HUES6 (cell line): ENCODE measurements at regions not wholly inside any gene's neighbourhood (a gene's known extent, or its start where the extent isn't known, plus 50 kb on each side); places are given as distances from the start of the nearest gene placed in this dataset.

Experiments
- H3K27ac ChIP-seq: 2 replicates; pipeline ENCODE4 v1.7.0; 2013; ENCODE audit warnings: low read depth, mild to moderate bottlenecking, low read length, inconsistent platforms
- H3K27me3 ChIP-seq: 2 replicates; pipeline ENCODE4 v1.6.1; 2013; ENCODE audit warnings: low read length; ENCODE audit not compliant: control insufficient read depth, insufficient read depth
- H3K36me3 ChIP-seq: 2 replicates; pipeline ENCODE4 v1.6.1; 2013; ENCODE audit warnings: low read length; ENCODE audit not compliant: control insufficient read depth, insufficient read depth
- H3K4me1 ChIP-seq: 2 replicates; pipeline ENCODE4 v1.6.1; 2013; ENCODE audit warnings: low read length; ENCODE audit not compliant: control insufficient read depth, insufficient read depth
- H3K4me3 ChIP-seq: 2 replicates; pipeline ENCODE4 v1.5.1; 2013; ENCODE audit warnings: low read depth, low read length
- H3K9ac ChIP-seq: one replicate; pipeline ENCODE4 v1.6.1; 2013; ENCODE audit warnings: mild to moderate bottlenecking, low read length
- H3K9me3 ChIP-seq: 2 replicates; pipeline ENCODE4 v1.6.1; 2013; ENCODE audit warnings: low read depth, low read length; ENCODE audit not compliant: control insufficient read depth, insufficient read depth

DNA sequence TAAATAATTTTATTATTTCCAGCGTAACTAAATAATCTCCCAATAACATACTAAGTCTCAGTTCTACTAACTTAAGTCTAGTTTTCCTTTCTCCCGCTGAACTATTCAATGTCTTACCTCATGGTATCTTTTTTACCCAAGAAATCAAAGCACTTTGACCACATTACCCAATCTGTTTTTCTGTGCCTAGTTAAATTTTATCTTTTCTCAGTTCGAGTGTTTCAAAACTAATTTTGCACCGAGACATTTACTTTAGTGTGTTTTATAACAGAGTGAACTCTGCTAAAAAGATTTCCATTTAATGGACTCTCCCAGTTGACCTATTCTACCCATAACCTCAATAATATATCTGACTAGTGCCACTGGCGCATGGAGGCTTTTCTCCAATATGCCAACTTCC lies 67.6 kb upstream of the IRF2 start:
- no peak overlapping the region for H3K9ac ChIP-seq
- H3K9me3 ChIP-seq, result no peaks in the 10 kb centered on the region
- no peaks in the 10 kb centered on the region for H3K27me3 ChIP-seq
- no peak overlapping the region for H3K27ac ChIP-seq
- H3K4me3 ChIP-seq, result no peak overlapping the region
- H3K36me3 ChIP-seq, result no peaks in the 10 kb centered on the region
- peaks cover 6% of the 10 kb centered on the region; the same call in 1 of the 2 replicates for H3K4me1 ChIP-seq

DNA sequence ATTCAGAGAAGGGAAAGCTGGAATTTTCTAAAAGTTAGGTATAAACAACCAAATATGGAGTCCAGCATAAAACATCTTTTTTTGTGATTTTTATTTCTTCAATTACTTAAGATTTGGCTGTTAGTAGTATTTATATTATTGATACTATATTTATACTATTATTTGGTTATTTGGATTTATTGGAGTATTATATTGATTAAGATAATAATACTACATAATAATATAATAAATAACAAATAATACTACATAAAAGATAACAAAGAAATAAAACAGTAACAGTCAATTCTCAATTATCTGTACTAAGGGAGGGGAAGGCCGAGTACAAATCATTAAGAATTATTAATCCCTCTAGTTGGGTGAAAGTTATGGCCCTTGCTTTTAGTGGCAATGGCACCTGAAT lies 66.0 kb upstream of the IRF2 start:
- Histone ChIP-seq H3K27me3 (no peaks in the 10 kb centered on the region), H3K4me1 (peaks cover 11% of the 10 kb centered on the region; the same call in 1 of the 2 replicates), H3K36me3 (no peaks in the 10 kb centered on the region), H3K27ac (no peak overlapping the region), H3K4me3 (no peak overlapping the region), H3K9ac (no peak overlapping the region), H3K9me3 (no peaks in the 10 kb centered on the region)

DNA sequence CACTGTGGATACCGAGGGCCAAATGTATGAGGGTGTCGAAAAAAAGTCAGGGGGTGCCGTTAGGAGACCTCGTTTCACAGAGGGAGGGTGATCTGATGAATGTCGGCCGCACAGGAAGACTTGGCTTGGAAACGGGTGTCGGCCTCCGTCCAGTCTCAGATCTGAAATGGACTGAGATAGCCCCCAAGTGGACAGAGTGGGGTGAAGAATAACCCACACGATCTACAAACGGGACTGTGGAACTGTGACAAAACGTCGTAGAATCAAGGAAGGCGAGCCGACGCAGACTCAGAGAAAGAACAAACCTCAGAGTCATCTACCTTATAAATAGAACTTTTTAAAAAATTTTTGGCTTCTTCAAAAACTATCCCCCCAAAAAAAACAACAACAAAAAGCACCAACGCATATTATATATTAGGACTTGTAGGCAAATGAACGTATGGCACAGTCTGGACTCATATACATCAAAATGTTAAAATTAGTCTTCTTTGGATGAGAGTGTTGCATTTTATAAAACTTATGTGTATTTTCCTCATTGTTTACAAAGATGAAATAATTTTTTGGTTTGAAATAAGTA lies 63.8 kb upstream of the IRF2 start:
- peaks cover 11% of the 10 kb centered on the region; the same call in 1 of the 2 replicates for H3K4me1 ChIP-seq
- peak overlapping the region; percentile 79 for H3K4me3 ChIP-seq
- H3K27ac ChIP-seq, result no peak overlapping the region

DNA sequence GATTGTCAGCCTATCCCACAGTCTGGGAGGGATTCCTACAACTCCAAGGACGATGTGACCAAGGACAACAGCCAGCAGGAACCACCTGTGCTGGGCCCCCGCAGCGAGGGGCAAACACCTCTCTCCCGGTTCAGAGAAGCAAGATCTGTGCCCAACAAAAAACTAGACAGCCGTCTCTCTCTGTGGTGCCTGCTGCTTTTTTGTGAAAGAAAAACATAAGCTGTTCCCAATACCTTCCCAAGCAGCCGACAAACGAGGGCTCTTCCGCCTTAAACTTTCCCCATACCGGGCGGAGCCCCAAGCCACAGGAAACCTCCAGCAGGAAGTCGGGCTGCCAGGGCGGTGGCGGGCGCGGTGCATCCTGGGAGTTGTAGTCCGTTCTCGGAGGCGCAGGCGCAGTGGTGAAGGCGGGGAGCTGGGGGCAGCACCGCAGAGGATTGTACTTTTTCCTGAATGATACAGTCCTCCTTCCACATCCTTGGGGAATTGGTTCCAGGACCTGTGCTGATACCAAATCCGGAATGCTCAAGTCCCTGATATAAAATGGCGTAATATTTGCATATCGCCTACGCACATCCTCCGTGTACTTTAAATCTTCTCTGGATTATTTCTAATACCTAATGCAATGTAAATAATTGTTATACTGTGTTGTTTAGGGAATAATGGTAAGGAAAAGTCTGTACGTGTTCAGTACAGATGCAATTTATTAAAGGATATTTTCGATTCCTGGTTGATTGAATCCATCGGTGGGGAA lies 63.1 kb upstream of the IRF2 start:
- Histone ChIP-seq H3K4me3 (peak overlapping the region; percentile 79), H3K36me3 (no peaks in the 10 kb centered on the region), H3K9ac (peak overlapping the region; percentile 67), H3K27ac (peak overlapping the region; percentile 56; the same call in 1 of the 2 replicates), H3K4me1 (peaks cover 11% of the 10 kb centered on the region; the same call in 1 of the 2 replicates), H3K9me3 (no peaks in the 10 kb centered on the region), H3K27me3 (no peaks in the 10 kb centered on the region)

More for the DNA sequence above, 63.8 kb upstream of the IRF2 start:
- H3K27me3 ChIP-seq, result no peaks in the 10 kb centered on the region
- no peaks in the 10 kb centered on the region for H3K36me3 ChIP-seq
- peak overlapping the region; percentile 16 for H3K9ac ChIP-seq
- H3K9me3 ChIP-seq, result no peaks in the 10 kb centered on the region

DNA sequence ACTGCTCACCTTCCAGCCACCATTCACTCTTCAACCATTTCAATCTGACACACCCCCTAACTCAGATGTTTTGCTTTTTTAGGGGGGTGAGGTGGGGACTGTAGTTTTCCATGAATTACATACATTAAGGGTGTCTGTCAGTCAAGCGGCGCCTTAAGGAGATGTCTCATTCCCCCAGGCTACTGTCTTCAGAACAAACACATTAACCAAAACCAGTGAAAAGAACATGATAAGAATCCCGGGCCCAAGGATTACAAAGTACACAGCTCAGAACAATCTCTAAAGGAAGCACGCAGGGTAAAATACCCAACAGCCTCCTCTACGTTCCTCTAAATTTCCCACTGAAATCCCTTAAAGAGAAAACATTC lies 62.5 kb upstream of the IRF2 start:
- peak overlapping the region; percentile 56; the same call in 1 of the 2 replicates for H3K27ac ChIP-seq
- peak overlapping the region; percentile 67 for H3K9ac ChIP-seq
- H3K9me3 ChIP-seq, result no peaks in the 10 kb centered on the region
- H3K36me3 ChIP-seq, result no peaks in the 10 kb centered on the region
- H3K4me3 ChIP-seq, result peak overlapping the region; percentile 79
- H3K4me1 ChIP-seq, result peaks cover 11% of the 10 kb centered on the region; the same call in 1 of the 2 replicates
- no peaks in the 10 kb centered on the region for H3K27me3 ChIP-seq

DNA sequence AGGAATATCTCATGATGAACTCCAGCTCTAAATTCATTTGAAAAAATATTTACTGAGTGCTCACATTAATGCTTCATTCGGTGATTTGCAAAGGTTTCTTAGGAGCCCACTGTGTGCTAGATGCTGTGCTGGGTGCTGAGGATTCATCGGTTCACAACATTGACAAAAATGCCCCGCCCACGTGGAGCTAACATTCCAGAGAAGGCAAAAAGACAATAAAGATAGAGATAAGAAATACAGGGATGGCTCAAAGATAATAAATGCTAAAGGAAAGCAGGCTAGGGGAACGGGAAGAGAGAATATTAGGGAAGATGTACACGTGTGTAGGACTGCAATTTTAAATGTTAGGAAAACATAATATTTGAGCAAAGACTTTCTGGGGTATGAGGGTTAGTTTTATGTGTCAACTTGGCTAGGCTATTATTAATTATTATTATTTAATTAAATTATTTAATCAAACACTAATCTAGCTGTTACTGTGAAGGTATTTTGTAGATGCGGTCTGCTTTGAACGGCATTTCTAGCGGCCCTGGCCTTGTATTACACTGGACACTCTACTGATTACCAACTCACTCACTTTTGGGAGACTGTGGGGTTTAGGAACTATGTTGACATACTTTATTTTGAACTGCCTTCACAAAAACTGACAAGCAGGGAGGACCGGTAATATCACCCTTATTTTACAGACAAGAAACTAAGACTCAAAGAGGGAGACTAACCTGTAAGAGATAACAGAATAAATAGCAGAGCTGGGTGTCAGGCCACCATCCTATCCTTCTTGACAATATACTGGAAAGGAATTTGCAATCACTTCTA lies 61.9 kb upstream of the IRF2 start:
- no peaks in the 10 kb centered on the region for H3K9me3 ChIP-seq
- no peak overlapping the region; the same call in 1 of the 2 replicates for H3K27ac ChIP-seq
- H3K4me3 ChIP-seq, result peak overlapping the region; percentile 79
- H3K36me3 ChIP-seq, result no peaks in the 10 kb centered on the region
- H3K27me3 ChIP-seq, result no peaks in the 10 kb centered on the region
- peaks cover 11% of the 10 kb centered on the region; the same call in 1 of the 2 replicates for H3K4me1 ChIP-seq
- no peak overlapping the region for H3K9ac ChIP-seq

DNA sequence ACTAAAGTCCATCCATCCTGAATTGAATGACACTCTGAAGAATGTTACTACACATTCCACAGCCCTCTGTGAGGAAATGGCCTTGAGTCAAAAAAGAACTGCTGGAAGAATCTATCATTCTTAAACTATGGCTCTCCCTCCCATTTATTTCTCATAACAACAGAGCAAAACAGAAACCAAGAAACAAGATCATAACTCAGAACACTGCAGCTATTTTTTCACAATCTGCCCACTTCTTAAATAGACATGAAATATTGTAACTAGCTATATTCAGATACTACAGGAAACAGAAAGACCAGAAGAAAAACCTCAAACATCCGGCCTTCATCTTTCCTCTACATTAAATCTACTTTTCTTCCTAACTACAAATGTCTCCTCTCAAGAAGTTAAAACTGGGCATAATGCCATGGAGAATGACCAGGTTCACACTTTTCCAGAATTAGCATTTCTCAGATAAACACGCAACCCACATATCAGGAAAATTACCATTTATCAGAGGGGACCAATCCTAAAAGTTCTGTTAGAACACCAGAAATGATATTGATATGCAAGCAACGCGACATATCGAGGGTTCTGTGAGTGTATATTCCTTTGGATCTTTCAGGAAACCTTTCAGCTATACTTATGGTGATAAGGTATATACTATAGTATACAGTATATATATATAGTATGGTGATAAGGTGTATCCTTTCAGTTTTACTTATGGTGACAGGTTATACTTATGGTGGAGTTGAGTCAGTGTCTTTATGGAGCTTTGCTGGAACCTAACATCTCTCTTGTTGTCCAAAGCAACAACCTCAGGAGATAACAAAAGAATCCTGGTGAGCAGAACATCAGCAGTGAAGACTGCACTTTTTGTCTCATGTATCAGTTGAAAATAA lies 60.4 kb upstream of the IRF2 start:
- Histone ChIP-seq H3K9ac (no peak overlapping the region), H3K27me3 (no peaks in the 10 kb centered on the region)

DNA sequence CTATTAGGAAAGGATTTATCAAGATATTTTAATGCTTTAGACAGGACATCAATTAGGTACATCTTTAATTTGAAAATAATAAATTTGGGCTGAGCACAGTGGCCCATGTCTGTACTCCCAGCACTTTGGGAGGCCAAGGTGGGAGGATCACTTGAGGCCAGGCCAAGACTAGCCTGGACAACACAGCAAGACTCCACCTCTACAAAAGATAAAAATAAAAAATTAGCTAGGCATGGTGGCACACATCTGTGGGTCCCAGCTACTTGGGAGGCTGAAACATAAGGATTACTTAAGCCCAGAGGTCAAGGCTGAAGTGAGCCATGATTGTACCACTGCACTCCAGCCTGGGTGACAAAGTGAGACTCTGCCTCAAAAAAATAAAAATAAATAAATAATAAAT lies 59.6 kb upstream of the IRF2 start:
- Histone ChIP-seq H3K9ac (no peak overlapping the region), H3K27ac (no peak overlapping the region), H3K36me3 (no peaks in the 10 kb centered on the region), H3K27me3 (no peaks in the 10 kb centered on the region), H3K4me1 (peaks cover 11% of the 10 kb centered on the region; the same call in 1 of the 2 replicates), H3K9me3 (no peaks in the 10 kb centered on the region), H3K4me3 (no peak overlapping the region)

More for the DNA sequence above, 60.4 kb upstream of the IRF2 start:
- no peaks in the 10 kb centered on the region for H3K9me3 ChIP-seq
- H3K4me3 ChIP-seq, result no peak overlapping the region
- no peaks in the 10 kb centered on the region for H3K36me3 ChIP-seq
- peaks cover 11% of the 10 kb centered on the region; the same call in 1 of the 2 replicates for H3K4me1 ChIP-seq
- no peak overlapping the region for H3K27ac ChIP-seq

DNA sequence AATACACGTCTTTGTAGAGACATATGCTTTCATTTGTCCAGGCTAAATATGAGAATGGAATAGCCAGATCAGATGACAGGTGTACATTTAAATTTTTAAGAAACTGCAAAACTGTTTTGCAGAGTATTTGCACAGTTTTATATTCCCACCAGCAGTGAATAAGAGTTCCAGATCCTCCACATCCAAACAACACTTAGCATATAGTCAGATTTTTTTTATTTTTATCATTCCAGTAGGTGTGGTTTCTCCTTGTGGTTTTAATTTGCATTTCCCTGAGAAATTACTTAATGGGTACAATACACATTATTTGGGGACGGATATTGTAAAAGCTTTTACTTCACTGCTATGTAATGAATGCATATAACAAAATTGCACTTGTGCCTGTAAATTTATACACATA lies 56.7 kb upstream of the IRF2 start:
- Histone ChIP-seq H3K27me3 (no peaks in the 10 kb centered on the region), H3K4me1 (no peaks in the 10 kb centered on the region)

DNA sequence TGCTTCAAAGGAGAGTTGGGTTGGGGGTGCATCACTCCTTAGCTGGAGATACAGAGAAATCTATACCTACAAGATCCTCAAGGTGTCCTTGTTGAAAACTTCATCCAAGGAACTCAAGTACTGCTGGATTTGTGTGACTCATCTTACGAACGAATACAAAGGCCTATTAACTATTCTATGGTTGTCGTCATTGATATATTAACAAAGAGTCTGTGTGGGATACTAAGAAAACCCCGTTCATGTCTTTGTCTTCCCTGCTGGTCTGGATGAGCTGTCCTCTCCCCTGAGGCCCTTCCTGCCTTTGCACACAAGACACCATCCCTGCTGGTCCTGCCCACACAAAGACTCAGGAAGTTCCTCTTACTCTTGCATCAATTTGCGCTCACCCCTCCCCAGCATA lies 54.9 kb upstream of the IRF2 start:
- Histone ChIP-seq H3K27me3 (no peaks in the 10 kb centered on the region), H3K4me3 (no peak overlapping the region), H3K27ac (no peak overlapping the region), H3K9me3 (0 out of 2 replicates have a peak, but pooled peaks cover 2% of the 10 kb centered on the region), H3K9ac (no peak overlapping the region), H3K36me3 (no peaks in the 10 kb centered on the region), H3K4me1 (no peaks in the 10 kb centered on the region)

More for the DNA sequence above, 56.7 kb upstream of the IRF2 start:
- Histone ChIP-seq H3K36me3 (no peaks in the 10 kb centered on the region), H3K9ac (no peak overlapping the region), H3K4me3 (no peak overlapping the region), H3K9me3 (0 out of 2 replicates have a peak, but pooled peaks cover 2% of the 10 kb centered on the region), H3K27ac (no peak overlapping the region)
